H9 (cell line): ENCODE measurements at regions not wholly inside any gene's neighbourhood (a gene's known extent, or its start where the extent isn't known, plus 50 kb on each side); places are given as distances from the start of the nearest gene placed in this dataset.

Experiments used
- DNase-seq: peaks from one replicate; pipeline ENCODE4 v3.0.0-alpha.2; 2017
- H2AFZ ChIP-seq: one replicate; pipeline ENCODE4 v1.6.1; 2013; ENCODE audit warnings: mild to moderate bottlenecking, low read length, control low read depth, moderate library complexity
- H2AK5ac ChIP-seq: 2 replicates; pipeline ENCODE4 v1.6.1; 2013; ENCODE audit warnings: low read length, control low read depth, mixed read lengths; ENCODE audit not compliant: insufficient read length
- H2BK120ac ChIP-seq: one replicate; pipeline ENCODE4 v1.6.1; 2013; ENCODE audit warnings: low read depth, mild to moderate bottlenecking, low read length, control low read depth, inconsistent platforms; ENCODE audit not compliant: poor library complexity, severe bottlenecking
- H2BK12ac ChIP-seq: 2 replicates; pipeline ENCODE4 v1.6.1; 2013; ENCODE audit warnings: low read length, control low read depth, mixed read lengths, low read depth; ENCODE audit not compliant: insufficient read length
- H2BK15ac ChIP-seq: 2 replicates; pipeline ENCODE4 v1.6.1; 2013; ENCODE audit warnings: low read depth, low read length, control low read depth
- H2BK20ac ChIP-seq: one replicate; pipeline ENCODE4 v1.6.1; 2013; ENCODE audit warnings: low read depth, mild to moderate bottlenecking, low read length, control low read depth, inconsistent platforms; ENCODE audit not compliant: poor library complexity, severe bottlenecking
- H2BK5ac ChIP-seq: 2 replicates; pipeline ENCODE4 v1.6.1; 2013; ENCODE audit warnings: low read length, control low read depth, mixed read lengths; ENCODE audit not compliant: insufficient read length
- H3K14ac ChIP-seq: 2 replicates; pipeline ENCODE4 v1.6.1; 2013; ENCODE audit warnings: low read length, control low read depth; ENCODE audit not compliant: insufficient read depth
- H3K18ac ChIP-seq: 2 replicates; pipeline ENCODE4 v1.6.1; 2013; ENCODE audit warnings: low read depth, mild to moderate bottlenecking, mixed read lengths, low read length, control low read depth; ENCODE audit not compliant: insufficient read length
- H3K23ac ChIP-seq: 2 replicates; pipeline ENCODE4 v1.6.1; 2013; ENCODE audit warnings: low read length, control low read depth, mixed read lengths, low read depth; ENCODE audit not compliant: insufficient read length
- H3K23me2 ChIP-seq: 2 replicates; pipeline ENCODE4 v1.6.1; 2013; ENCODE audit warnings: low read depth, mild to moderate bottlenecking, mixed read lengths, low read length, control low read depth; ENCODE audit not compliant: insufficient read length, poor library complexity, severe bottlenecking
- H3K27ac ChIP-seq: 2 replicates; pipeline ENCODE4 v1.5.1; 2013; ENCODE audit warnings: low read length, control low read depth, mixed read lengths, low read depth; ENCODE audit not compliant: insufficient read length
- H3K27me3 ChIP-seq: 2 replicates; pipeline ENCODE4 v1.6.1; 2013; ENCODE audit warnings: low read length, control low read depth, inconsistent platforms; ENCODE audit not compliant: insufficient read depth
- H3K4ac ChIP-seq: 2 replicates; pipeline ENCODE4 v1.6.1; 2013; ENCODE audit warnings: low read depth, mild to moderate bottlenecking, control low read depth, inconsistent platforms, low read length, moderate library complexity
- H3K4me1 ChIP-seq: 2 replicates; pipeline ENCODE4 v1.6.1; 2013; ENCODE audit warnings: low read length, control low read depth, inconsistent platforms; ENCODE audit not compliant: insufficient read depth
- H3K4me2 ChIP-seq: 2 replicates; pipeline ENCODE4 v1.6.1; 2013; ENCODE audit warnings: low read length, control low read depth, mixed read lengths; ENCODE audit not compliant: insufficient read length, insufficient read depth
- H3K56ac ChIP-seq: 2 replicates; pipeline ENCODE4 v1.6.1; 2013; ENCODE audit warnings: low read depth, mild to moderate bottlenecking, mixed read lengths, low read length, control low read depth; ENCODE audit not compliant: insufficient read length
- H3K79me1 ChIP-seq: 2 replicates; pipeline ENCODE4 v1.6.1; 2013; ENCODE audit warnings: low read depth, mild to moderate bottlenecking, moderate library complexity, low read length, control low read depth, inconsistent platforms; ENCODE audit not compliant: insufficient read depth, poor library complexity, severe bottlenecking
- H3K79me2 ChIP-seq: 2 replicates; pipeline ENCODE4 v1.6.1; 2013; ENCODE audit warnings: low read length, control low read depth, inconsistent platforms; ENCODE audit not compliant: insufficient read depth
- H3K9ac ChIP-seq: 2 replicates; pipeline ENCODE4 v1.6.1; 2013; ENCODE audit warnings: low read length, control low read depth, mixed read lengths; ENCODE audit not compliant: insufficient read length; ENCODE audit errors: extremely low read depth
- H3K9me3 ChIP-seq: one replicate; pipeline ENCODE4 v1.6.1; 2013; ENCODE audit warnings: low read depth, low read length, inconsistent platforms; ENCODE audit not compliant: control insufficient read depth
- H3T11ph ChIP-seq: one replicate; pipeline ENCODE4 v1.6.1; 2013; ENCODE audit warnings: mild to moderate bottlenecking, low read length, control low read depth, inconsistent platforms
- H4K20me1 ChIP-seq: one replicate; pipeline ENCODE4 v1.6.1; 2013; ENCODE audit not compliant: control insufficient read depth, insufficient read length, insufficient read depth
- H4K5ac ChIP-seq: 2 replicates; pipeline ENCODE4 v1.6.1; 2013; ENCODE audit warnings: low read depth, mild to moderate bottlenecking, mixed read lengths, low read length, control low read depth; ENCODE audit not compliant: insufficient read length
- H4K8ac ChIP-seq: replicated peaks from 2 replicates; pipeline ENCODE4 v1.6.1; 2013; ENCODE audit warnings: low read length, control low read depth, mixed read lengths, low read depth; ENCODE audit not compliant: insufficient read length
- H4K91ac ChIP-seq: 2 replicates; pipeline ENCODE4 v1.6.1; 2013; ENCODE audit warnings: low read depth, mild to moderate bottlenecking, moderate library complexity, mixed read lengths, low read length, control low read depth; ENCODE audit not compliant: insufficient read length
- H3K27ac Mint-ChIP-seq, 3 experiments: 2 replicates in 2 of 3; 3 replicates in 1 of 3; pipeline ENCODE4 v1.8.0; 2020 to 2021; ENCODE audit warnings: mixed read lengths in 3 of 3, mild to moderate bottlenecking in 1 of 3, moderate library complexity in 1 of 3
- H3K27me3 Mint-ChIP-seq: 2 replicates; pipeline ENCODE4 v1.8.0; 2021; ENCODE audit warnings: low read depth, mild to moderate bottlenecking, moderate library complexity, mixed read lengths
- H3K36me3 Mint-ChIP-seq, 3 experiments: 2 replicates in 2 of 3; 3 replicates in 1 of 3; pipeline ENCODE4 v1.8.0; 2020 to 2021; ENCODE audit warnings: low read depth in 3 of 3, mixed read lengths in 3 of 3; ENCODE audit not compliant: insufficient read depth in 1 of 3
- H3K4me1 Mint-ChIP-seq, 2 experiments: 2 replicates each; pipeline ENCODE4 v1.8.0; 2020; ENCODE audit warnings: mixed read lengths in 2 of 2
- H3K4me3 Mint-ChIP-seq, 2 experiments: 2 replicates in 1 of 2; 3 replicates in 1 of 2; pipeline ENCODE4 v1.8.0; 2020 to 2021; ENCODE audit warnings: mild to moderate bottlenecking in 2 of 2, mixed read lengths in 2 of 2, moderate library complexity in 1 of 2
- H3K9me3 Mint-ChIP-seq, 2 experiments: 2 replicates in 1 of 2; 3 replicates in 1 of 2; pipeline ENCODE4 v1.8.0; 2020; ENCODE audit warnings: mild to moderate bottlenecking in 2 of 2, mixed read lengths in 2 of 2, moderate library complexity in 1 of 2
- WGBS: extraction: QIAGEN DNeasy Blood & Tissue Kit; methylation state at CpG from one replicate; pipeline ENCODE4 v1.1.7; 2013; ENCODE audit warnings: missing lambda C conversion rate, low lambda C conversion rate, mixed read lengths; ENCODE audit not compliant: insufficient read length; ENCODE audit errors: extremely low coverage; 5-methylcytosine and 5-hydroxymethylcytosine counted together
- TF ChIP-seq, protein P1 (sequence below): fragments of 200-600 bp; sonication (generic); conservative IDR thresholded peaks from 3 replicates; pipeline ENCODE4 v1.8.0; 2021; ENCODE audit warnings: antibody characterized with exemption, mild to moderate bottlenecking

DNA sequence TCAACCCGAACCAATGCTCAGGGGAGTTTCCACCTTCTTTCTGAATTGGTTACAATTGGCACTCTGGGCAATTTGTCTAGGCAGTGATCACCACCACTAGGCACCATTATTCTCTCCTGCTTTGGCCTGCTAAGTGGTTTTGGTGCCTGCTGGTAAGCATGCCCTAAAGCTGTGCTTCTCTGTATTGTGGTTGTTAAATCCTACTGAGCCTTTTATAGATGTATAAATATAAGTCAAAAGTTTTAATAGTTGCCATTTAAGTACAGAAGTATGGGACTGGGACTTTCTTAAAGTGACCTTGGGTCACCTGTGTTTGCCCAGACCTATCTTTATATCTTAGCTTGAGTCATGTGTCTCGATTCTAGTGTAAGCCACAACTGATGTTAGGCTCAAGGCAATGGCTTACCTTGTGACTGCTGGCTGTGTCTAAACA, 475.9 kb downstream of the SLC16A7 start:
- no peak overlapping the region for H4K91ac ChIP-seq
- peaks cover 7 to 14% of the 10 kb centered on the region in 2 experiments for H3K4me1 Mint-ChIP-seq
- H3K79me1 ChIP-seq, result no peaks in the 10 kb centered on the region
- H3K4me3 Mint-ChIP-seq, result no peak overlapping the region
- no peaks in the 10 kb centered on the region for H3K36me3 Mint-ChIP-seq
- H2AFZ ChIP-seq, result no peak overlapping the region
- no peak overlapping the region for H3K4ac ChIP-seq
- H3K23ac ChIP-seq, result no peak overlapping the region
- TF ChIP-seq, protein P1, sequence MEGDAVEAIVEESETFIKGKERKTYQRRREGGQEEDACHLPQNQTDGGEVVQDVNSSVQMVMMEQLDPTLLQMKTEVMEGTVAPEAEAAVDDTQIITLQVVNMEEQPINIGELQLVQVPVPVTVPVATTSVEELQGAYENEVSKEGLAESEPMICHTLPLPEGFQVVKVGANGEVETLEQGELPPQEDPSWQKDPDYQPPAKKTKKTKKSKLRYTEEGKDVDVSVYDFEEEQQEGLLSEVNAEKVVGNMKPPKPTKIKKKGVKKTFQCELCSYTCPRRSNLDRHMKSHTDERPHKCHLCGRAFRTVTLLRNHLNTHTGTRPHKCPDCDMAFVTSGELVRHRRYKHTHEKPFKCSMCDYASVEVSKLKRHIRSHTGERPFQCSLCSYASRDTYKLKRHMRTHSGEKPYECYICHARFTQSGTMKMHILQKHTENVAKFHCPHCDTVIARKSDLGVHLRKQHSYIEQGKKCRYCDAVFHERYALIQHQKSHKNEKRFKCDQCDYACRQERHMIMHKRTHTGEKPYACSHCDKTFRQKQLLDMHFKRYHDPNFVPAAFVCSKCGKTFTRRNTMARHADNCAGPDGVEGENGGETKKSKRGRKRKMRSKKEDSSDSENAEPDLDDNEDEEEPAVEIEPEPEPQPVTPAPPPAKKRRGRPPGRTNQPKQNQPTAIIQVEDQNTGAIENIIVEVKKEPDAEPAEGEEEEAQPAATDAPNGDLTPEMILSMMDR, result no peak
- H2BK120ac ChIP-seq, result no peak overlapping the region
- no peak overlapping the region for H2BK15ac ChIP-seq
- no CpG with 5 or more reads among the region's 2 CpGs for WGBS
- H2BK12ac ChIP-seq, result no peak overlapping the region
- no peak for DNase-seq
- H3K27me3 Mint-ChIP-seq, result no peaks in the 10 kb centered on the region
- H3T11ph ChIP-seq, result no peak overlapping the region
- H3K27me3 ChIP-seq, result no peaks in the 10 kb centered on the region
- H3K4me1 ChIP-seq, result no peaks in the 10 kb centered on the region
- no peak overlapping the region for H3K9ac ChIP-seq
- H4K5ac ChIP-seq, result no peak overlapping the region
- no peaks in the 10 kb centered on the region for H3K23me2 ChIP-seq
- H3K9me3 Mint-ChIP-seq, result 0 out of 5 replicates have a peak, but pooled peaks cover 0 to 2% of the 10 kb centered on the region in 2 experiments
- H3K14ac ChIP-seq, result no peak overlapping the region
- H2AK5ac ChIP-seq, result no peak overlapping the region
- H2BK5ac ChIP-seq, result no peak overlapping the region
- H3K79me2 ChIP-seq, result no peaks in the 10 kb centered on the region
- H3K4me2 ChIP-seq, result no peak overlapping the region
- H3K27ac Mint-ChIP-seq, result no peak overlapping the region
- no peak overlapping the region for H3K18ac ChIP-seq
- no peak overlapping the region for H3K56ac ChIP-seq
- H3K27ac ChIP-seq, result no peak overlapping the region
- H2BK20ac ChIP-seq, result no peak overlapping the region
- H4K8ac ChIP-seq, result no peak overlapping the region
- no peaks in the 10 kb centered on the region for H3K9me3 ChIP-seq
- H4K20me1 ChIP-seq, result no peaks in the 10 kb centered on the region
